GM12878 (cell line): ENCODE measurements at regions not wholly inside any gene's neighbourhood (a gene's known extent, or its start where the extent isn't known, plus 50 kb on each side); places are given as distances from the start of the nearest gene placed in this dataset.

ENCODE experiments used
- CTCF ChIP-seq, 3 experiments: IDR thresholded peaks in 2 of 3; conservative IDR thresholded peaks in 1 of 3; 2 replicates each; pipeline ENCODE4 v1.5.1; 2011; ENCODE audit warnings: low read depth in 3 of 3, low read length in 3 of 3, mild to moderate bottlenecking in 3 of 3, control low read depth in 2 of 3, moderate library complexity in 2 of 3, inconsistent platforms in 1 of 3, mixed read lengths in 1 of 3; ENCODE audit not compliant: control insufficient read depth in 2 of 3, insufficient read depth in 1 of 3; ENCODE audit errors: extremely low read depth in 1 of 3
- JUNB ChIP-seq: IDR thresholded peaks from 2 replicates; pipeline ENCODE4 v1.6.1; 2016; ENCODE audit warnings: antibody characterized with exemption, mild to moderate bottlenecking
- SIX5 ChIP-seq: IDR thresholded peaks from 2 replicates; pipeline ENCODE4 v1.6.1; 2011; ENCODE audit warnings: mild to moderate bottlenecking, low read depth, low read length, moderate library complexity; ENCODE audit not compliant: severe bottlenecking

- no peak for TF ChIP-seq JUNB
- TF ChIP-seq CTCF (IDR thresholded peaks at IDR 0.05 in 2 of 3, conservative IDR thresholded peaks at IDR 0.05 in 1 of 3; ENCODE audit: control insufficient read depth in 2 of 3, extremely low read depth in 1 of 3, insufficient read depth in 1 of 3, low read depth in 3 of 3, low read length in 3 of 3): no peak
- TF ChIP-seq SIX5: no peak
Measured at GRCh38 chr2:172193331-172194089, 90.8 kb upstream of the DLX2 start.
